Brain microvascular endothelial cell (primary cell): ENCODE measurements at regions not wholly inside any gene's neighbourhood (a gene's known extent, or its start where the extent isn't known, plus 50 kb on each side); places are given as distances from the start of the nearest gene placed in this dataset.
"Not testable (repeated sequence)": the region's sequence is repeated elsewhere in the genome, so short reads cannot be mapped to it uniquely, and the experiment has no call there.

Experiments used
- DNase-seq: peaks from one replicate; pipeline ENCODE4 v3.0.0-alpha.2; 2020
- H3K27ac ChIP-seq: fragments of 250-450 bp; sonication (Bioruptor Pico); 2 replicates; pipeline ENCODE4 v1.5.1; 2020; ENCODE audit warnings: mild to moderate bottlenecking, moderate library complexity
- H3K27me3 ChIP-seq: fragments of 250-450 bp; sonication (Bioruptor Pico); replicated peaks from 2 replicates; pipeline ENCODE4 v1.5.1; 2020; ENCODE audit warnings: mild to moderate bottlenecking
- H3K36me3 ChIP-seq: fragments of 250-450 bp; sonication (Bioruptor Pico); replicated peaks from 2 replicates; pipeline ENCODE4 v1.5.1; 2020; ENCODE audit warnings: mild to moderate bottlenecking
- H3K4me3 ChIP-seq: 2 replicates; pipeline ENCODE4 v1.5.1; 2011; ENCODE audit warnings: low read depth, mild to moderate bottlenecking, control low read depth, low read length, moderate library complexity
- CTCF ChIP-seq: IDR thresholded peaks from 2 replicates; pipeline ENCODE4 v1.5.1; 2011; ENCODE audit warnings: low read depth, mild to moderate bottlenecking, moderate library complexity, low read length, control low read depth, inconsistent platforms; ENCODE audit errors: missing control alignments
- in situ Hi-C: cut with HindIII; loops from 2 replicates; pipeline ENCODE4 v1.10.0; 2017; ENCODE audit warnings: low sequenced_read_pairs, low pct_ligation_motif_present

- no peak overlapping the region for H3K27ac ChIP-seq
- in situ Hi-C loops, result no loop called here
- H3K27me3 ChIP-seq, result no peaks in the 10 kb centered on the region
- DNase-seq, result no peak
- no peak overlapping the region for H3K4me3 ChIP-seq
- H3K36me3 ChIP-seq, result no peaks in the 10 kb centered on the region
- TF ChIP-seq CTCF, result no peak
Measured at GRCh38 chr4:133550436-133550835, 401.3 kb downstream of the PCDH10 start.

- Histone ChIP-seq H3K27me3 (no peaks in the 10 kb centered on the region), H3K36me3 (no peaks in the 10 kb centered on the region), H3K27ac (no peak overlapping the region), H3K4me3 (no peak overlapping the region)
- DNase-seq, result no peak
- in situ Hi-C loops, result no loop called here
- no peak for TF ChIP-seq CTCF
Measured at GRCh38 chr4:133544097-133544496, 395.0 kb downstream of the PCDH10 start.

- Histone ChIP-seq H3K36me3 (no peaks in the 10 kb centered on the region), H3K27ac (no peak overlapping the region), H3K27me3 (no peaks in the 10 kb centered on the region), H3K4me3 (no peak overlapping the region)
- DNase-seq, result no peak
- in situ Hi-C loops, result no loop called here
- TF ChIP-seq CTCF, result no peak
Measured at GRCh38 chr4:133537780-133538281, 388.7 kb downstream of the PCDH10 start.

GRCh38 chr4:133534224-133534623 lies 385.1 kb downstream of the PCDH10 start:
- in situ Hi-C loops, DNase-seq, H3K27ac ChIP-seq: not testable (repeated sequence)

GRCh38 chr4:133524369-133524768 lies 375.3 kb downstream of the PCDH10 start:
- Histone ChIP-seq H3K27ac (no peak overlapping the region), H3K27me3 (no peaks in the 10 kb centered on the region), H3K36me3 (no peaks in the 10 kb centered on the region), H3K4me3 (no peak overlapping the region)
- in situ Hi-C loops, result no loop called here
- DNase-seq, result no peak
- TF ChIP-seq CTCF, result no peak

More at GRCh38 chr4:133534224-133534623, 385.1 kb downstream of the PCDH10 start:
- not testable (repeated sequence) for H3K36me3 ChIP-seq, H3K4me3 ChIP-seq, H3K27me3 ChIP-seq

GRCh38 chr4:133513901-133514300 lies 364.8 kb downstream of the PCDH10 start:
- in situ Hi-C loops, result no loop called here
- Histone ChIP-seq H3K27ac (no peak overlapping the region), H3K27me3 (no peaks in the 10 kb centered on the region), H3K36me3 (no peaks in the 10 kb centered on the region), H3K4me3 (no peak overlapping the region)
- no peak for TF ChIP-seq CTCF
- peak; percentile 4 for DNase-seq
